Left lung (tissue), 4 donors: ENCODE measurements at regions not wholly inside any gene's neighbourhood (a gene's known extent, or its start where the extent isn't known, plus 50 kb on each side); places are given as distances from the start of the nearest gene placed in this dataset.

Experiments used
- ATAC-seq: fragments of 200-7000 bp; cut with Tn5 transposase; one replicate; pipeline ENCODE4 v1.9.1; 2020; ENCODE audit warnings: moderate library complexity
- DNase-seq, 4 donors: peaks; one replicate each; pipeline ENCODE4 v3.0.0-alpha.2; 2013 to 2020
- H3K27ac ChIP-seq, 2 donors: fragments of 200-600 bp; sonication (generic) in 1 of 2; one replicate each; pipeline versions ENCODE4 v1.5.0 to v1.8.0; 2020 to 2021
- H3K27me3 ChIP-seq, 2 donors: fragments of 200-600 bp; sonication (generic) in 1 of 2; one replicate each; pipeline versions ENCODE4 v1.5.0 to v1.8.0; 2020 to 2021
- H3K36me3 ChIP-seq, 2 donors: fragments of 200-600 bp; sonication (generic) in 1 of 2; one replicate each; pipeline versions ENCODE4 v1.5.0 to v1.8.0; 2020 to 2021
- H3K4me1 ChIP-seq, 2 donors: fragments of 200-600 bp; one replicate each; pipeline ENCODE4 v1.8.0; 2021
- H3K4me3 ChIP-seq, 2 donors: fragments of 200-600 bp; sonication (generic) in 1 of 2; one replicate each; pipeline versions ENCODE4 v1.5.0 to v1.8.0; 2020 to 2021; ENCODE audit warnings: mild to moderate bottlenecking in 1 of 2
- H3K9me3 ChIP-seq, 2 donors: fragments of 200-600 bp; sonication (generic) in 1 of 2; one replicate each; pipeline versions ENCODE4 v1.5.0 to v1.8.0; 2020 to 2021
- intact Hi-C, 2 donors: fragments of 100-400 bp; cut with DNase I; formaldehyde crosslinking; loops; one replicate each; pipeline versions ENCODE4 v1.11.2 to v1.14.2; 2022
- TF ChIP-seq, protein P1 (sequence below), 2 donors: fragments of 200-600 bp; sonication (generic) in 1 of 2; IDR thresholded peaks; one replicate each; pipeline versions ENCODE4 v1.5.0 to v1.8.0; 2021; ENCODE audit warnings: antibody characterized with exemption in 2 of 2
- donor health status: DM: no; HTN: yes; CAD: no.
- donor health status: DM: no; HTN: no; CAD: no.

DNA sequence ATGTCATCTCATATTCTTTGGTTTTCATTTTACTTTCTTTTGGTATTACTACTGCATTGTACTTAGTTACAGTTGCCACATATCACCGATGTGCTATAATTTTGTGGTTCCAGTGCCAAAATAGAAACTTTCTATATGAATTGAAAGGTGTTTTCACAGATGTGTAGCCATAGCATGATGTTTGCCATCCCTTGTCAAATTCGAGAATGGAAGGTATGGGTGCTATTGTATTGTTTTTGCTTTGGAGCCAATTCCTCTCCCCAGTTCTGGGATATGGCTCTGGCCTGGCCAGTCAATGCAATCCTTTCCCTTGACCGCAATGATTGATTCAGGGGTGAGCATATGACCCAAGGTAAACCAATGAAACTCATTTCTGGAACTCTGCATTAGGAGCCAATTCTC, 86.2 kb upstream of the RPS6KA3 start:
- no peak for ATAC-seq
- Histone ChIP-seq H3K27me3 (peaks cover 0 to 5% of the 10 kb centered on the region in 2 donors), H3K36me3 (no peaks in the 10 kb centered on the region), H3K4me1 (no peaks in the 10 kb centered on the region), H3K9me3 (no peaks in the 10 kb centered on the region), H3K4me3 (no peak overlapping the region), H3K27ac (no peak overlapping the region)
- DNase-seq = no peak
- TF ChIP-seq, protein P1, sequence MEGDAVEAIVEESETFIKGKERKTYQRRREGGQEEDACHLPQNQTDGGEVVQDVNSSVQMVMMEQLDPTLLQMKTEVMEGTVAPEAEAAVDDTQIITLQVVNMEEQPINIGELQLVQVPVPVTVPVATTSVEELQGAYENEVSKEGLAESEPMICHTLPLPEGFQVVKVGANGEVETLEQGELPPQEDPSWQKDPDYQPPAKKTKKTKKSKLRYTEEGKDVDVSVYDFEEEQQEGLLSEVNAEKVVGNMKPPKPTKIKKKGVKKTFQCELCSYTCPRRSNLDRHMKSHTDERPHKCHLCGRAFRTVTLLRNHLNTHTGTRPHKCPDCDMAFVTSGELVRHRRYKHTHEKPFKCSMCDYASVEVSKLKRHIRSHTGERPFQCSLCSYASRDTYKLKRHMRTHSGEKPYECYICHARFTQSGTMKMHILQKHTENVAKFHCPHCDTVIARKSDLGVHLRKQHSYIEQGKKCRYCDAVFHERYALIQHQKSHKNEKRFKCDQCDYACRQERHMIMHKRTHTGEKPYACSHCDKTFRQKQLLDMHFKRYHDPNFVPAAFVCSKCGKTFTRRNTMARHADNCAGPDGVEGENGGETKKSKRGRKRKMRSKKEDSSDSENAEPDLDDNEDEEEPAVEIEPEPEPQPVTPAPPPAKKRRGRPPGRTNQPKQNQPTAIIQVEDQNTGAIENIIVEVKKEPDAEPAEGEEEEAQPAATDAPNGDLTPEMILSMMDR (IDR thresholded peaks at IDR 0.05) = no peak
- intact Hi-C loops = no loop called here

DNA sequence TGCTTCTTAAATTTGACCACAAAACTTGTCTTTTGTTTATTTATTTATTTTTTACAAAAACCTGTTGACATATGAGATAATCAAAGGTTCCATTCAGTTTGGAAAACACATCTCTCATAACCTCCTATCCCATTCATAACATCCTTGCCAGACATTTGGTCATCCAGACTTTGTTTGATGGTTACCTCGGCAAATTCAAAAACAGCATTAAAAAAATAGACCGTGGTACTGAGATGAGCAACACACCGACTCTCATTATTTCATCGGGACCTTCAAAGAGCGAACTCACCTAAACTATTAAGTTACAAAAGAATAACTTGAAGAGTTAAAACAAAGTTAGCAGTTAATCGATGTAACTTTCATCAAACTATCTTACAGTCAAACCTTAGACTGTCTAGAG, 85.8 kb upstream of the RPS6KA3 start:
- TF ChIP-seq, protein P1 (IDR thresholded peaks at IDR 0.05) = no peak
- no peak for DNase-seq
- Histone ChIP-seq H3K4me3 (no peak overlapping the region), H3K4me1 (no peaks in the 10 kb centered on the region), H3K9me3 (no peaks in the 10 kb centered on the region), H3K27ac (no peak overlapping the region), H3K36me3 (no peaks in the 10 kb centered on the region), H3K27me3 (peaks cover 0 to 2% of the 10 kb centered on the region in 2 donors)
- intact Hi-C loops = no loop called here
- no peak for ATAC-seq

DNA sequence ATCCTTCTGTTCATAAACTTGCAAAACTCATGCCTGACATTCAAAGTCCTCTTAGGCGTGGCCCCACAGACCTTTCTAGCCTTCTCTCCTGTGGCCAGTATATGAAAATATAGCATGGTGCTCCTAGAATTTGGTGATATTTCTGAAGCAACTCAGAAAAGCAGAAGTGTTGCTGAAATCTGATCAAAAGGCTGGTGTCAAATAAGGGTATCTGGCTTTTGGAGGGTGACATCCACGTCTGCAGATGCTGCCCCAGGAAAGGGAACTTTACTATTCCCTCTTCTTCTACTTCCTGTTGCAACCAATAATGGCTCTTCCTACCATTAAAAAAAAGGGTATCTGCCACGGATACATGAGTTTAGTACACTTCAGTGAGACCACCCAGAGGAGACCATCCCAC, 83.9 kb upstream of the RPS6KA3 start:
- no peaks in the 10 kb centered on the region for H3K9me3 ChIP-seq
- no peak overlapping the region for H3K27ac ChIP-seq
- DNase-seq (no peak), ATAC-seq (no peak)
- H3K36me3 ChIP-seq = no peaks in the 10 kb centered on the region
- H3K4me3 ChIP-seq = no peak overlapping the region
- H3K27me3 ChIP-seq = no peaks in the 10 kb centered on the region
- TF ChIP-seq, protein P1 (IDR thresholded peaks at IDR 0.05) = no peak
- H3K4me1 ChIP-seq = no peaks in the 10 kb centered on the region
- intact Hi-C loops = no loop called here

DNA sequence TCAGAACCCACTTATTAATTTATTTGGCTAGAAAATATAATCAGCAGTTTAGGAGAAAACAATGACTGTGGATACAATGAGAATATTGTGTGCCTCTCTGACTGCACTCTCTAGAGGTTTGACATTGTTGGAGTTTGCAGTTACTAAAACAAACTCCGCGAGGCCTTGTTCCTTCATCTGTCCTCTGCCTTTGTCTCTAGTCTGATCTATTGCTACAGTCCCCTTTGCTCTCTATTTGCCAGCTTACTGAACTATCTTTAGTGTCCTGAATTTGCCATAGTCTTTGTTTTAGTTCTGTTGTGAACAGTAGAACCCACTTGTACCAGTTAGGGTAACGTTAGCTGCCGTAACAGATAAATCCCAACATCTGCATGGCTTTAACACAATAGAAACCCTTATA, 81.4 kb upstream of the RPS6KA3 start:
- ATAC-seq (no peak), DNase-seq (no peak)
- Histone ChIP-seq H3K4me3 (no peak overlapping the region), H3K27ac (no peak overlapping the region), H3K4me1 (no peaks in the 10 kb centered on the region), H3K36me3 (no peaks in the 10 kb centered on the region), H3K9me3 (no peaks in the 10 kb centered on the region), H3K27me3 (no peaks in the 10 kb centered on the region)
- TF ChIP-seq, protein P1 (IDR thresholded peaks at IDR 0.05) = no peak
- intact Hi-C loops = no loop called here

DNA sequence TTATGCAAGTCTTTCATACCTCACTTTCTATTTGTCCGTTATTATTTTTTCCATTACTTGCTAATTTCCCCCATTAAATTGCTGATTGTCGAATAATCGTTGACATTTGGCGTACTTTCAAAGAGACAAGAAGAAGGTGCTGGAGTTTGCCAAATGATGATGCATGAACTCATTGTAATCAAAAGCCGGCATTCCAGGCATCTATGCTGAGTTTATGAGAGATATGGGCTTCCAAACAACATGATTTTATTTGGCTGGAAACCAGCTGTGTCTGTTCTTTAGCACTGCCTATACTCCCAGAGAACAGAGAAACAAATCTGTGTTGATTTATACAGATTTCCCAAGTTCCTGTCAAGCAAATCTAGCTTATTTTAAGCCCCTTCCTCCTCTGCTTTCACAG, 80.8 kb upstream of the RPS6KA3 start:
- Histone ChIP-seq H3K27me3 (no peaks in the 10 kb centered on the region), H3K27ac (no peak overlapping the region), H3K36me3 (no peaks in the 10 kb centered on the region), H3K9me3 (no peaks in the 10 kb centered on the region), H3K4me1 (no peaks in the 10 kb centered on the region), H3K4me3 (no peak overlapping the region)
- TF ChIP-seq, protein P1 (IDR thresholded peaks at IDR 0.05) = no peak
- ATAC-seq (no peak), DNase-seq (peak in 2 of 4 donors; percentile 49 to 60)
- intact Hi-C loops = no loop called here
